ENCODE measurements at regions not wholly inside any gene's neighbourhood (a gene's known extent, or its start where the extent isn't known, plus 50 kb on each side); places are given as distances from the start of the nearest gene placed in this dataset.

- no peaks in the 10 kb centered on the region for H3K4me1 ChIP-seq (ENCODE audit: insufficient read depth, low read length, poor library complexity, severe bottlenecking)
- no peak for TF ChIP-seq CTCF (conservative IDR thresholded peaks at IDR 0.05; ENCODE audit: low read length)
- no peaks in the 10 kb centered on the region for H3K36me3 ChIP-seq (ENCODE audit: insufficient read depth, low read length)
- BruUV-seq (replicated peaks), result no TSS peak
- H4K20me1 ChIP-seq (ENCODE audit: insufficient read depth, low read length), result no peaks in the 10 kb centered on the region
- DNase-seq (ENCODE audit: low spot score), result no peak
- intact Hi-C loops (cut with micrococcal nuclease; ENCODE audit: unreplicated experiment), result no loop called here
- H3K79me2 ChIP-seq (ENCODE audit: insufficient read depth, low read depth, low read length), result no peaks in the 10 kb centered on the region
- no peak overlapping the region for H3K27ac ChIP-seq (ENCODE audit: low read depth, low read length, poor library complexity, severe bottlenecking)
- no peaks in the 10 kb centered on the region for H3K9me2 ChIP-seq (ENCODE audit: insufficient read depth, low read length)
- ChIA-PET POLR2A (interaction anchor here (0.6 kb wide), 1 partner anchor 303 kb away, joined by 6 read pairs; no protein-coding TSS in a partner anchor), CTCF (ENCODE audit: unreplicated experiment) (no interaction called here)
- no peaks in the 10 kb centered on the region for H3K9me3 ChIP-seq (ENCODE audit: low read length)
- H3K4me3 ChIP-seq (ENCODE audit: low read depth, low read length, poor library complexity, severe bottlenecking), result no peak overlapping the region
- H3K4me2 ChIP-seq (ENCODE audit: low read length), result no peak overlapping the region
- no peak overlapping the region for H2AFZ ChIP-seq (ENCODE audit: low read length)
Measured at GRCh38 chr5:116862632-116863455, 288.2 kb upstream of the SEMA6A start.

GRCh38 chr5:116861666-116862065 is 287.0 kb upstream of the SEMA6A start:
- Histone ChIP-seq H3K36me3 (ENCODE audit: insufficient read depth, low read length) (no peaks in the 10 kb centered on the region), H3K4me3 (ENCODE audit: low read depth, low read length, poor library complexity, severe bottlenecking) (no peak overlapping the region), H4K20me1 (ENCODE audit: insufficient read depth, low read length) (no peaks in the 10 kb centered on the region), H3K79me2 (ENCODE audit: insufficient read depth, low read depth, low read length) (no peaks in the 10 kb centered on the region), H3K9me3 (ENCODE audit: low read length) (no peaks in the 10 kb centered on the region), H3K27ac (ENCODE audit: low read depth, low read length, poor library complexity, severe bottlenecking) (no peak overlapping the region), H3K9me2 (ENCODE audit: insufficient read depth, low read length) (no peaks in the 10 kb centered on the region), H2AFZ (ENCODE audit: low read length) (no peak overlapping the region), H3K4me1 (ENCODE audit: insufficient read depth, low read length, poor library complexity, severe bottlenecking) (no peaks in the 10 kb centered on the region), H3K4me2 (ENCODE audit: low read length) (no peak overlapping the region)
- BruUV-seq (replicated peaks), result no TSS peak
- no peak for DNase-seq (ENCODE audit: low spot score)
- ChIA-PET POLR2A (interaction anchor here (0.5 kb wide), 1 partner anchor 688 kb away, joined by 3 read pairs; no protein-coding TSS in a partner anchor), CTCF (ENCODE audit: unreplicated experiment) (no interaction called here)
- TF ChIP-seq EZH2phosphoT487 (IDR thresholded peaks at IDR 0.05; ENCODE audit: borderline replicate concordance, low read depth, low read length) (no peak), CTCF (conservative IDR thresholded peaks at IDR 0.05; ENCODE audit: low read length) (no peak)
- intact Hi-C loops (cut with micrococcal nuclease; ENCODE audit: unreplicated experiment), result no loop called here

GRCh38 chr5:116861097-116861496 is 286.5 kb upstream of the SEMA6A start:
- H3K9me3 ChIP-seq (ENCODE audit: low read length), result no peaks in the 10 kb centered on the region
- no peaks in the 10 kb centered on the region for H3K36me3 ChIP-seq (ENCODE audit: insufficient read depth, low read length)
- no peaks in the 10 kb centered on the region for H3K79me2 ChIP-seq (ENCODE audit: insufficient read depth, low read depth, low read length)
- no peaks in the 10 kb centered on the region for H4K20me1 ChIP-seq (ENCODE audit: insufficient read depth, low read length)
- H3K4me3 ChIP-seq (ENCODE audit: low read depth, low read length, poor library complexity, severe bottlenecking), result no peak overlapping the region
- no peak overlapping the region for H2AFZ ChIP-seq (ENCODE audit: low read length)
- ChIA-PET POLR2A (interaction anchor here (0.5 to 0.7 kb wide), 2 partner anchors 204 to 688 kb away, joined by 3 read pairs; no protein-coding TSS in a partner anchor), CTCF (ENCODE audit: unreplicated experiment) (no interaction called here)
- DNase-seq (ENCODE audit: low spot score), result no peak
- intact Hi-C loops (cut with micrococcal nuclease; ENCODE audit: unreplicated experiment), result no loop called here
- BruUV-seq (replicated peaks), result no TSS peak
- no peak overlapping the region for H3K27ac ChIP-seq (ENCODE audit: low read depth, low read length, poor library complexity, severe bottlenecking)
- TF ChIP-seq EZH2phosphoT487 (IDR thresholded peaks at IDR 0.05; ENCODE audit: borderline replicate concordance, low read depth, low read length), result no peak
- TF ChIP-seq CTCF (conservative IDR thresholded peaks at IDR 0.05; ENCODE audit: low read length), result no peak
- no peaks in the 10 kb centered on the region for H3K9me2 ChIP-seq (ENCODE audit: insufficient read depth, low read length)
- no peaks in the 10 kb centered on the region for H3K4me1 ChIP-seq (ENCODE audit: insufficient read depth, low read length, poor library complexity, severe bottlenecking)
- no peak overlapping the region for H3K4me2 ChIP-seq (ENCODE audit: low read length)
